ENCODE measurements at regions not wholly inside any gene's neighbourhood (a gene's known extent, or its start where the extent isn't known, plus 50 kb on each side); places are given as distances from the start of the nearest gene placed in this dataset.
"Not testable (repeated sequence)": the region's sequence is repeated elsewhere in the genome, so short reads cannot be mapped to it uniquely, and the experiment has no call there.

DNA sequence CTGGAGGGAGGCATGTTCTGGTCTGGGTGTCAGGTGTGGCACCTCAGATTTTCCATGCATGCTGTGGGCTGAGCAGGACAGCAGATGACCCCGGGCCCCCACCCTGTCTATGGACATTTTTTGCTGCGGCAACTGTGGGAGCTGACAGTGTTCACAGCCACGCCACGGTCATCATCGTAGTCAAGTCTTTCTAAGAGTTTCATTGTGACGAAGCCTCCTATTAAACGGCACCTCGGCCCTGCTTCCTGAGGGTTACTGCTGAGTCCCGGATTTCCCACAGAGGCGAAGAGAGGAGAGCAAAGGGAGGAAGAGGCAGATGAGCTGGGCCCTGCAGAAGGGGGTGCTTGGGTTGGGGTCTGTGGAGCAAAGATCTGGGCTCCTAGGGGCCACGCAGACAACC, 152.1 kb upstream of the POTEB2 start:
- H3K27ac Mint-ChIP-seq; H3K27me3 ChIP-seq (ENCODE audit: control insufficient read depth in 2 of 2, insufficient read depth in 2 of 2, low read length in 2 of 2); H3K36me3 Mint-ChIP-seq; H3K36me3 ChIP-seq (ENCODE audit: control insufficient read depth in 2 of 3, insufficient read depth in 3 of 3, low read length in 3 of 3); H3K9me3 Mint-ChIP-seq; H3K4me3 ChIP-seq (ENCODE audit: low read length); H3K4me1 ChIP-seq (ENCODE audit: control insufficient read depth in 2 of 2, insufficient read depth in 2 of 2, low read length in 2 of 2); H3K27ac ChIP-seq (ENCODE audit: low read depth, low read length); DNase-seq; CTCF ChIA-PET; H3K4me1 Mint-ChIP-seq; H3K9me3 ChIP-seq (ENCODE audit: control insufficient read depth in 2 of 3, low read length in 3 of 3); intact Hi-C loops (cut with micrococcal nuclease); POLR2A ChIA-PET; H3K4me3 Mint-ChIP-seq; ATAC-seq; H3K27me3 Mint-ChIP-seq: not testable (repeated sequence)

DNA sequence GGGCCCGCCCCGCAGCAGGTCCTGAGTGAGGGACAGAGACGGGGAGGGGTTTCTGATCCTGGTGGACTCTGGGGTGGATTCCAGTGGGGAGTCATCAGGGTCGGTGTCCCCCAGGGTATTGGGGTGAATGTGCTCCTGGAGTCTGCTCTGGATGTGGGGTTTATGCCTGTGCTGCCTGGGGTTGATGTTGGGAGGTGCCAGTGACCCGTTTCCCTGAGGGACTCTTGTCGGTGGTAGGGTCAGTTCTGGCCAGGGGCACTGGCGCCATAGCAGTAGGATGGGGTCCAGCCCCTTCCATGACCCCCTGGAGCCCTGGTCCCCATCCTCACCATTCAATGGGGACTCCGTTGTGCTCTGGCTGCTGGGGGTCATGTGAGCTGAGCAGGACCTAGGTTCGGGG, 151.2 kb upstream of the POTEB2 start:
- POLR2A ChIA-PET; H3K4me3 Mint-ChIP-seq; H3K4me3 ChIP-seq (ENCODE audit: low read length); ATAC-seq; H3K4me1 ChIP-seq (ENCODE audit: control insufficient read depth in 2 of 2, insufficient read depth in 2 of 2, low read length in 2 of 2); H3K36me3 Mint-ChIP-seq; H3K27me3 ChIP-seq (ENCODE audit: control insufficient read depth in 2 of 2, insufficient read depth in 2 of 2, low read length in 2 of 2); H3K27ac Mint-ChIP-seq; H3K4me1 Mint-ChIP-seq; intact Hi-C loops (cut with micrococcal nuclease); CTCF ChIA-PET; H3K9me3 ChIP-seq (ENCODE audit: control insufficient read depth in 2 of 3, low read length in 3 of 3); H3K27ac ChIP-seq (ENCODE audit: low read depth, low read length); H3K36me3 ChIP-seq (ENCODE audit: control insufficient read depth in 2 of 3, insufficient read depth in 3 of 3, low read length in 3 of 3); H3K27me3 Mint-ChIP-seq; DNase-seq; H3K9me3 Mint-ChIP-seq: not testable (repeated sequence)

DNA sequence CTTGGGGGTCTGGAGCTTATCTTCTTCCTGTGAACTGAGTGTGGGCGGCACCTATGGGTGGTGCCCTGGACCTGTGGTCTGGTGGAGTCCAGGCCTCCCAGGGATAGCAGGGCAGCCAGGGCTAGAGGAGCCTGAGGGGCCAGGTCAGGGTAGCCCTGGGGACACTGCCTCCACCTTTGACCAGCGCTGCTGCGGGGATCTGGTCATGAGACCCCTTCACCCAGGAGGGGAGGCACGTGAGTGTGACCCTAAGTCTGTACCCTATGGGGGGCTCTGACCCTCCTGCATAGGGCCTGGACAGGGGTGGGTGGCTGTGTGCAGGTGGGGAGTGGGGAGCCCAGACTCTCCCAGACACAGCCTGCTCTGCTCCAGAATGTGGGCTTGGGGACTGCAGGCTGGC, 150.5 kb upstream of the POTEB2 start:
- H3K27ac Mint-ChIP-seq; H3K4me3 ChIP-seq (ENCODE audit: low read length); H3K4me1 Mint-ChIP-seq; H3K27ac ChIP-seq (ENCODE audit: low read depth, low read length); H3K27me3 ChIP-seq (ENCODE audit: control insufficient read depth in 2 of 2, insufficient read depth in 2 of 2, low read length in 2 of 2); H3K36me3 Mint-ChIP-seq; H3K27me3 Mint-ChIP-seq; H3K9me3 ChIP-seq (ENCODE audit: control insufficient read depth in 2 of 3, low read length in 3 of 3); ATAC-seq; H3K4me1 ChIP-seq (ENCODE audit: control insufficient read depth in 2 of 2, insufficient read depth in 2 of 2, low read length in 2 of 2); POLR2A ChIA-PET; intact Hi-C loops (cut with micrococcal nuclease); CTCF ChIA-PET; H3K36me3 ChIP-seq (ENCODE audit: control insufficient read depth in 2 of 3, insufficient read depth in 3 of 3, low read length in 3 of 3); H3K4me3 Mint-ChIP-seq; H3K9me3 Mint-ChIP-seq; DNase-seq: not testable (repeated sequence)

DNA sequence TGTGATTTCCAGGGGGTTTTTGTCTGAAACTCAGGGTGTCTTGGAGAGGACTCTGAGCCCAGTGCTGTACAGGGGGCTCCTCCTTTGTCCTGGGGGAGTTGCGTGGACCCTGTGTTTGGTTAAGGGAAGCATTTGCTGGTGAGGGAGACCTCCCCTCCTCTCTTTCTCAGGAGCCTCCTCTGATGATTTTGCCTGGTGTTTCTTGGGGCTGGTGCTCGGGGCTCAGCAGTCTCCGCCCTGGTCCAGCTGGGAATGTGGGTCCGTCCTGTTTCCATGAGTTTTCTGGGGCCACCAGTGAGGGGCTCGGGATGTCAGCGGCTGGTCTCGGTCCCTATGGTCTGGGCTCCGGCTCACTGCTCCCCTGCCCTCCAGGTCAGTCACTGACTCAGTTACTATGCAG, 149.1 kb upstream of the POTEB2 start:
- H3K27me3 ChIP-seq (ENCODE audit: control insufficient read depth in 2 of 2, insufficient read depth in 2 of 2, low read length in 2 of 2); H3K4me1 ChIP-seq (ENCODE audit: control insufficient read depth in 2 of 2, insufficient read depth in 2 of 2, low read length in 2 of 2); H3K4me3 Mint-ChIP-seq; H3K4me3 ChIP-seq (ENCODE audit: low read length); H3K27me3 Mint-ChIP-seq; H3K4me1 Mint-ChIP-seq; DNase-seq; intact Hi-C loops (cut with micrococcal nuclease); H3K9me3 Mint-ChIP-seq; H3K9me3 ChIP-seq (ENCODE audit: control insufficient read depth in 2 of 3, low read length in 3 of 3); H3K36me3 Mint-ChIP-seq; POLR2A ChIA-PET; CTCF ChIA-PET; H3K27ac Mint-ChIP-seq; H3K36me3 ChIP-seq (ENCODE audit: control insufficient read depth in 2 of 3, insufficient read depth in 3 of 3, low read length in 3 of 3); ATAC-seq; H3K27ac ChIP-seq (ENCODE audit: low read depth, low read length): not testable (repeated sequence)

DNA sequence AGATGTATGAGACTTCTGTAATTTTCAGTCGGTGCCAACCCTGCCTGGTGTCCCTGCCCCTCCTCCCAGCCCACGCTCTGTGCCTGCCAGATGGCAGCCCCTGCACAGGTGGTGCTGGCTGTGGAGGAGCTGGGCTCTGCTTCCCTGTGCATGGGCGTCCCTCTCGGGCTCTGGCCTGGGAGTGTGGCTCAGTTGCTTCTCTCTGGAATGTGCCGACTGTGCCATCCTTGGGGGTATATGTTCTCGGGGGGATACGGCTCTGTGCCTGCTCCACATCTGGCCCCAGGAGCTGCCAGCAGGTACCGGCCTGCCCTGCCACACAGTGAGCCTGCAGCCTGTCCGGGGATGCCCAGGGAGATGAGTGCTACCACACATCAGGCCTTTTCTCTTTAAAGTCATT, 147.2 kb upstream of the POTEB2 start:
- H3K4me3 ChIP-seq (ENCODE audit: low read length); H3K27me3 Mint-ChIP-seq; H3K36me3 ChIP-seq (ENCODE audit: control insufficient read depth in 2 of 3, insufficient read depth in 3 of 3, low read length in 3 of 3); DNase-seq; H3K36me3 Mint-ChIP-seq; H3K4me1 Mint-ChIP-seq; ATAC-seq; H3K27ac Mint-ChIP-seq; H3K4me3 Mint-ChIP-seq; H3K4me1 ChIP-seq (ENCODE audit: control insufficient read depth in 2 of 2, insufficient read depth in 2 of 2, low read length in 2 of 2); intact Hi-C loops (cut with micrococcal nuclease); H3K9me3 ChIP-seq (ENCODE audit: control insufficient read depth in 2 of 3, low read length in 3 of 3); H3K27me3 ChIP-seq (ENCODE audit: control insufficient read depth in 2 of 2, insufficient read depth in 2 of 2, low read length in 2 of 2); POLR2A ChIA-PET; H3K9me3 Mint-ChIP-seq; CTCF ChIA-PET; H3K27ac ChIP-seq (ENCODE audit: low read depth, low read length): not testable (repeated sequence)

DNA sequence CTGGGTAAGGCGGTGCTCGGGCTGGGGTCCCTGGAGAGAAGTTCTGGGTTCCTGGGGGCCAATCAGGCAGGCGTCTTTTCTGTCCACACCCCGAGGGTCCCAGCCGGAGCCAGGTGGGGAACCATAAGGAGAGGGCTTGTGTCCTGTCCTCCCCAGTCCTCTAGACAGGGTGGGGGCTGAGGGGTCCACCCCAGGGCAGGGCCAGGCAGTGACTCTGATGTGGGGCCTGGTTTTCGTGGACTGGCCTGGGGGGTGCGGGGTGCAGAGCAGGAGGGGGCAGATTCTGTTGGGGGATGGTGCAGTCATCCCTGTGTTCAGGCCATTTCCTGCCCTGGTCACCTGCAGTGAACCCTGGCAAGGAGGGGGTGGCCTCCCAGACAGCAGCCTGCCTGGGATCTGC, 143.5 kb upstream of the POTEB2 start:
- H3K4me3 ChIP-seq (ENCODE audit: low read length); H3K27me3 Mint-ChIP-seq; H3K27ac Mint-ChIP-seq; H3K4me3 Mint-ChIP-seq; H3K9me3 Mint-ChIP-seq; intact Hi-C loops (cut with micrococcal nuclease); POLR2A ChIA-PET; H3K4me1 ChIP-seq (ENCODE audit: control insufficient read depth in 2 of 2, insufficient read depth in 2 of 2, low read length in 2 of 2); H3K27me3 ChIP-seq (ENCODE audit: control insufficient read depth in 2 of 2, insufficient read depth in 2 of 2, low read length in 2 of 2); DNase-seq; CTCF ChIA-PET; H3K9me3 ChIP-seq (ENCODE audit: control insufficient read depth in 2 of 3, low read length in 3 of 3); H3K36me3 Mint-ChIP-seq; H3K4me1 Mint-ChIP-seq; H3K36me3 ChIP-seq (ENCODE audit: control insufficient read depth in 2 of 3, insufficient read depth in 3 of 3, low read length in 3 of 3); H3K27ac ChIP-seq (ENCODE audit: low read depth, low read length): not testable (repeated sequence)
- peak; percentile 6 for ATAC-seq

DNA sequence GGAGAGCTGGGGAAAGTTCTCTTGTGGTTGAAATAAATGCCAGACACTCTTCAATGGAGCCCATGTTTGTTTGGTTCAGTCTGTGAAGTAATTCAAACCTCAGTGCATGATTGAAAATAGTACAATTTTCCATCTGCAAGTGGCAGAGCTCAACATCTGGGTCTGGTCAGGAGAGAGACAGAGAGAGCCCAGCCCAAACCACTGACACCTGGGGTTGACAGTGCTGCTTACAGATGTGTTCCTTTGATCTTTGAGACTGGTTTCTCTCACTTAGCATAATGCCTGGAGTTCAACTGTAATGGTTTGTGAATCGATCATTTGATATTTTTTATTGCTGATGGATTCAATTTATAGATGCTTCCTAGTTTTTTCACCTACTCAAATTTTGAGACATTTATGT, 137.3 kb upstream of the POTEB2 start:
- H3K36me3 ChIP-seq (ENCODE audit: control insufficient read depth in 2 of 3, insufficient read depth in 3 of 3, low read length in 3 of 3); ATAC-seq; H3K27ac ChIP-seq (ENCODE audit: low read depth, low read length); H3K9me3 ChIP-seq (ENCODE audit: control insufficient read depth in 2 of 3, low read length in 3 of 3); POLR2A ChIA-PET; H3K27ac Mint-ChIP-seq; H3K27me3 Mint-ChIP-seq; H3K4me1 ChIP-seq (ENCODE audit: control insufficient read depth in 2 of 2, insufficient read depth in 2 of 2, low read length in 2 of 2); H3K9me3 Mint-ChIP-seq; DNase-seq; H3K27me3 ChIP-seq (ENCODE audit: control insufficient read depth in 2 of 2, insufficient read depth in 2 of 2, low read length in 2 of 2); CTCF ChIA-PET; H3K4me3 ChIP-seq (ENCODE audit: low read length); H3K4me1 Mint-ChIP-seq; H3K4me3 Mint-ChIP-seq; H3K36me3 Mint-ChIP-seq; intact Hi-C loops (cut with micrococcal nuclease): not testable (repeated sequence)
